NCI-H446 (cell line): ENCODE measurements at regions not wholly inside any gene's neighbourhood (a gene's known extent, or its start where the extent isn't known, plus 50 kb on each side); places are given as distances from the start of the nearest gene placed in this dataset.
A peak's percentile ranks its signal among the peaks of the same experiment; 100 is the strongest.
"Not testable (repeated sequence)": the region's sequence is repeated elsewhere in the genome, so short reads cannot be mapped to it uniquely, and the experiment has no call there.

Experiments
- DNase-seq, 2 experiments: peaks; one replicate each; lab custom pipeline; 2025; lab: John Stamatoyannopoulos, UW

DNA sequence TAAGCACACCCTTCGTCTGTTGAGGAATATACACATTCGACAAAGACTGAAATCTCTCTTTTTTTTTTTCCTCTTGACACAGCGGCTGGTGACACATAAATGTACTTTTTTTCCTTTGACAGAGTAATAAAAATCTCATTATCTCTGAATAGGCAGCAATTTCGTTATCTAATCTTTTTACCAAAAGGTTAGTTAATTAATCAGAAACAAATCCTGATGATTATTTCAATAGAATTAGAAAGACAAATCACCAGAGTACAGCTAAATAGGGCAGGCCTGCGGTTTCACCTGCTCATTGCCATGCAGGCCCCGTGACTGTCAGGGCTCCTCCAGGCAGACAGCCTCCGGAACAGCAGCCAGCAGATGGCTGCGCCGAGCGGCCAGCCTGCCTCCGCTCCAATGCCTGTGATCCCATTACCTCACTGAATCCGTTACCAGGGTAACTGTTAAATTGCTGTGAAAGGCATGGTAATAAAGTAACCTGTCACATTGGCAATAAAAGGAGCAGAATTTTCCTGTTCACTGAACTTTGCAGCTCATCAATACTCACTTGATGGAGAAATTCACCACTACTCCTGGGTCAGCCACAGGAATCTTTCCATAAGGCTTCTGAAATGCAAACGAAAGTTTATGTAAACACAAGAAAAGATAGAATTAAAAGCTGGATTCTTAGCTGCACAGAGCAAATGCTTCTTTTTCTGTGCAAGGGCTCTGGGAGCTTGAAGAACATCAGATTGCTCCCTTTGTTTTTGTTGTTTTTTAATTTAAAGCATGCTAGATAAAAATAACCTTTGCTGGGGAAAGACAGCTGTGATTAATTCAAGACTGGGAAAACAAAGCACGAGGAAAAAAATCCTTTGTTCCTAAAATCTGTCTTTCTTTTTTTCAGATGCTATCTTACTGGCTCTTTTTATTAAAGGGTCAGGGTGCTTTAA is 666.4 kb upstream of the ZNF608 start:
- DNase-seq = peak; percentile 84 to 94

DNA sequence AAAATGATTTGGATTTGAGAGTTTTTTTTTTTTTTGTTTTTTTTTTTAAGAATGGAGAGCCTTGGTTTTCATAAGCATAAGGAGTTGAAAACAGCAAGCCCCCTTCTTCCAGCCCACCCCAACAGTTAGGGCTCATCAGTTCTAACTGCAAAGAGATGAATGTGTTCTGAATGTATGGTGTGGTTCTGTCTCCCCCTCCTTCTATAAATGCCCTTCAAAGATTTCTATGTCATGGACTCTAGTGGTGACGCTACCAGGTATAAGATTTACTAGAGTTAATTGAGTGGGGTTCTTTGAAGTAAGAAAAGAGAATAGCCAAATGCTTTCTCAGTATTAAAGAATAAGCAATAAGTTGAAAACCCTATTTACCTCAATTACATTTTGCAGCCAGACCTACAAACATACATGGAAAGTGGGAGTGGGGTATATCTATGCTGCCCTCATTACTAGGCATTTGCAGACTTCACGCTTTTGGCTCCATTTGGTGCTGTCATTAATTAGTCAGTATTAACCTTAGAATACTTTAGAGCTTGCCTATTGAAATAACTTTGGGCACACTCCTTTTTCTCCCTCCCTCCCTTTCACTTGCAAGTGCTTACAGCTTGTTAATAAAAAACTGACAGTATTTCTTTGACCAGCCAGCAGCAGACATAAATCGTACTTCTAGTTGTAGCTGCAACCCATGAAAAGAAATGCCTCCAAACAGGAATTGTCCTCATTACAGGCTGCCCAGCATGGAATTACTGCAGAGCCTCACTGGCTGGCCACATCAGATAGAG is 667.2 kb upstream of the ZNF608 start:
- DNase-seq = no peak

DNA sequence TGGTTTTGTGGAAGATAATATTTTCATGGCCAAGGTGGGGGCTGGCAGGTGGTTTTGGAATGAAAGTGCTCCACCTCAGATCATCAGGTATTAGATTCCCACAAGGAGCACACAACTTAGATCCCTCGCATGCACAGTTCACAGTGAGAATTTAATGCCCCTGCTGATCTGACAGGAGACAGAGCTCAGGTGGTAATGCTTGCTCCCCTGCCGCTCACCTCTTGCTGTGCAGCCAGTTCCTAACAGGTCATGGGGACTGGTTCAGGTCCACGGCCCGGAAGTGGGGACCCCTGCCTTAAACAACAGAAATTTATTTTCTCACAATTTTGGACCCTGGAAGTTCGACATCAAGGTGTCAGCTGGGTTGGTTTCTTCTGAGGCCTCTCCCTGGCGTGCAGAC is 668.7 kb upstream of the ZNF608 start:
- no peak for DNase-seq

DNA sequence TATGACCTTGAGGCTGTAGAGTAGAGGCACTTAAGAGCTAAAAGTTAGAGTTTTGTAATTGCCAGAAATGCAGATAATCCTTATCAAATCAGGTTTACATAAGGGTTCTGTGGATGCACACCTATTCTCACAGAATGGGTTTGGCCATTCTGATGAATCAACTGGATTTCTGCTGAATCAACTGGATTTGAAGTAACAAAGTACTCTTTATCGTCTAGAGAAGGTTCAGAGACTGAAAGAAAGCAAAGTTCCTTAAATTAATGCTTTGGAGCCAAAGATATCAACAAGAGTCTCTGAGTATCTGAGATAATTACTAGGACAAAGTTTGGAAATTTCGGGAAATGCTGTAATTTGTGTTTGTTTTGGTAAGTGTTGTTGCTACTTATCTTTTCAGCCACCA is 669.6 kb upstream of the ZNF608 start:
- DNase-seq = no peak

DNA sequence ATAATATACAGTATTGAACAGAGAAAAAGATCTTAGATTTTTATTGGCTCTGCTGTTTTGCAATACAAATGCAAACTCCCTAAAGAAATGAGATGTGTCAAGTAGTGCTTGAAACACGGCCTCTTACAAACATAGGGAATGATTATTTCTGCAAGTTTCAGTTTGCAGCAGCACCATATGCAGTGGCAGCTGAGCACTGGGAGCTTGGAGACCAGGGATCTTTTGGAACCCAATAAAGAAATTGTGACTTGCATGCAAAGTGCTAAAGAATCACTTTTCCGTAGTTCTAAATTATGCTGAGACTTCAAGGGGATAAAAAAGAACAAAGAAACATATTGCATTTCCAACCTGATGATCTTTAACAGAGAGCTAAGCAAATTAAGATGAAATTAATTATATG is 674.6 kb upstream of the ZNF608 start:
- DNase-seq = no peak

DNA sequence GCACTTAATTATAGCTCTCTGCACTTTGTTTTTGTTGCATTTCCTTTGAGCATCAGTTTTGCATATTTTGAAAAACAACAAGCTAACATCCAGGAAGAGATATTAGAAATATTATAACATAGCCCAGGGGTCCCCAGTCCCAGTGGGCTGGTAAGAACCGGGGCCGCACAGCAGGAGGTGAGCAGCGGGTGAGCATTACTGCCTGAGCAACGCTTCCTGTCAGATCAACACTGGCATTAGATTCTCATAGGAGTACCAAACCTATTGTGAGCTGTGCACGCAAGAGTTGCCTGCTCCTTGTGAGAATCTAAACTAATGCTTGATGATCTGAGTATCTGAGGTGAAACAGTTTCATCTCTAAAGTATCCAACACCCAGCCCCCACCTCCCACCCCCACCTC is 675.9 kb upstream of the ZNF608 start:
- no peak for DNase-seq

DNA sequence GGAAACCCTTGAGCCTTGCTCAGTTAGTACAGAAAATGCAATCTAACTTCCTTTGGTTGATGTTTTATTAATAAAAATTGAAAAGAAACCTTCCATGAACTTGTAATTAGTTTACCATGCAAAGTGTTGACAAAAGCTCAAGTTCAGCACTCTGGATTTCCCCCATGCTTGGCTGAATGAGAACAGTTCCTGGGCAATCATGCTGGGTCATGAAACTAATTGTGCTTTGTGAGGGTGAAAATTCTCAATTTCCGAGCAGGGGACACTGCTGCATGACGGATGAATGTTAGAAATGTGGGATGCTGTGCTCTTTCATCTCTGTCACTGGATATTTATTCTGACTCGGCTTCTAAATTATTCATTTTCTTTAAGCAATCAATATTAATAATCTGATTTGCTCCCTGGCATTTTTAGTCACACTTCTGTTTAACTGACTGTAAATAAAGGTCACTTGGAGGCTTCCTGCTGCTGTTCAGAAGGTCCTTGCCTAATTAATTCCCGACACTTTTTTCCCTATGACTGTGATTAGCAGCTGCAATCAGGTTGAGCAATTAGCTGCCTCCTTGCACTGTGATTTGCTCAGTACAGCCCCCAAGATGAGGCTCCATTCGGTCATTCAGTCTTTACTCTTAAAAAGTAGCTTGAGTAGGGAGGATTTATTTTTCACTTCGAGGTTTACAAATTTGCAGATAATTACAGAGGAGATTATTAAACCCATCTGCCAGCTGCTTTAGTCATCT is 678.1 kb upstream of the ZNF608 start:
- no peak for DNase-seq

DNA sequence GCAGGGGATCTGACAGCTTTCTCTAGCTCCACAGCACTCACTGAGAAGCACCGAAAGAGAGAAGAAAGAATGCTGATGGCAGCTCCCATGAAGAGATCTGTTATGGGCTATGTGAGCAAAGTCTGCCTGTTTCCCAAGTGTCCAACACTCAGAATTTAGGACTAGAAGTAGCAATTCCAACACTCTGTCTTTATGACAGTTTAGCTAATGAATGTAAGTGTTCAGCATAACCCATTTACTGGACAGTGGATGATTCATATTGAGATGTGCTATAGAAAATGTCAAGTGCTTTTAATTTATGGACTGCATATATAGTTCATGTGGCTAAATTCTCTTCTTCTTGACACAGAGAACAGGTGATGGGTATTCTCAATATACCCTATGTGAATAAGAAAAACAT is 683.1 kb upstream of the ZNF608 start:
- DNase-seq = no peak

DNA sequence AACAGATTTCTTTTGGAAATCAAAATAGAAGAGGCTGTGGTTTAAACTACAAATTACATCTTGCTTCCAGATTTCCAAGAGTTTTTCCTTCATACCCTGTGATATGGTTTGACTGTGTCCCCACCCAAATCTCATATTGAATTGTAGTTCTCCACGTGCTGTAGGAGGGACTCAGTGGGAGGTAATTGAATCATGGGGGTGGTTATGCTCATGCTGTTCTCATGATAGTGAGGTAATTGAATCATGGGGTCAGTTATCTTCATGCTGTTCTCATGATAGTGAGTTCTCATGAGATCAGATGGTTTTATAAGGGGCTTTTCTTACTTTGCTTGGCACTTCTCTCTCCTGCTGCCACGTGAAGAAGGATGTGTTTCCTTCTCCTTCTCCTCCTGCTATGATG is 687.0 kb upstream of the ZNF608 start:
- DNase-seq = no peak

DNA sequence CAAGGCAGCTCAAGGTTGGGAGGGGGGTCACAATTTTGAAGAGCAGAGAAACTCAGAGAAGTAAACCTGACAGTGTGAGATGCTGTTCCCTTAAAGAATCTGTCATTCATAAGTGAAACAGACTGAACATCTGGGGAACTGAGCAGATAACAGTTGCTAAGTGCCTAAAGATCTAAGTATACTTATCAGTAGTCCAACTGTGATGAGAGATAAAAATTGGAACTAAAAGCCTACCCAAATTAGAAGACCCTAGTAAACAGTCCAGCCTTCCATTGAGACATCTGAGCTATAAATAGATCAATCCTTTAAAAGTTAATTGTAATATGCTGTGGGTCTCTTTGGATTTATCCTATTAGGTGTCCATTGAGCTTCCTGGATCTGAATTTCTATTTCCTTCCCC is 692.8 kb upstream of the ZNF608 start:
- DNase-seq = no peak

DNA sequence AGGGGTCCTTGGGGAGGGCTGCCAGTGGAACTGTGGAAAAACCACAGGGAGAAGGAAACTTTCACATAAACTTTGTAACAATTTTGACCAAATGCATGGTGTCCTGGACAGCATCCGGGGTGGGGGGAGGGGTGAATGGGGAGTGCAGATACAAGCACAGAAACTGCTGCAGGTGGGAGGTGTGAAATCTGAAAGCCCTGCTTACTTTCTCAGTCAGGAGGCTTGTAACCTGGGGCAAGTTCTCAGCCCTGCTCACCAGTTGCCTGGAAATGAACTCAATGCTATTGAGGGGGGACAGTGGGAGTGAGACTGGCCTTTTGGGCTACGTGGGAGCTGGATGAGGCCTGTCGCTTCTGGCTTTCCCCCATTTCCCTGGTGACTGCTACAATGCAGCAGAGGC is 694.5 kb upstream of the ZNF608 start:
- DNase-seq = no peak

DNA sequence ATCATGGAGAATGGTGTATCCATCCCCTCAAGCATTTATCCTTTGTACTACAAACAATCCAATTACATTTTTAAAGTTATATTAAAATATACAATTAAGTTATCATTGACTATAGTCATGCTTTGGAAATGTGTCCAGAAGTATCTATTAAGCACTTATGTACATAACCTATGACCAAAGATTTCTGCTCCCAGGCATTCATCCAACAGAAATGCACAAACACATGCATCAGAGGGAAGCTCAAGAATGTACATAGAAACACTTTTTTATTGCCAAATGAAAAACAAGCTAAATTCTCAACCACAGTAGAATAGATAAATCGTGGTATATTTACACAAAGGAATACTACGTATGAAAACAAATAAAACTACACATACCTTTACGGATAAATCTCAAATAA is 700.5 kb upstream of the ZNF608 start:
- no peak for DNase-seq

DNA sequence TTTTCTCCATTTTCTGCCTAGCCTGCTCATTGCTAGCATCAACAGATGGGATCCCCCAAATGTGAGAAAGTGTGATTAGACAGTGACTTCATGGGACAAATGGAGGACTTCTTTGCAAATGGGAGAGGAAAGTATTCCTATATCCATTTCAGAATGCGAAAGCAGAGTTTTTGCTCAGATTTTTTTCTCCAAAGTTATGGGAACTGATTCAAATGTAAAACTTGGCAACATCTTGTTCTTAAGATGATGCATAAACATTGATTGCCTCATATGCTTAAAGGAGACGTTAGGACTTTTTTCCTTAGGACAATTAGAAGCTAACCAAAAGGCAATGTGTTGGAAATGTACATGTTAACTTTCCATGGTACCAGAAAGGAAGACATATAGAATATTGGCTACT is 704.3 kb upstream of the ZNF608 start:
- DNase-seq = no peak

DNA sequence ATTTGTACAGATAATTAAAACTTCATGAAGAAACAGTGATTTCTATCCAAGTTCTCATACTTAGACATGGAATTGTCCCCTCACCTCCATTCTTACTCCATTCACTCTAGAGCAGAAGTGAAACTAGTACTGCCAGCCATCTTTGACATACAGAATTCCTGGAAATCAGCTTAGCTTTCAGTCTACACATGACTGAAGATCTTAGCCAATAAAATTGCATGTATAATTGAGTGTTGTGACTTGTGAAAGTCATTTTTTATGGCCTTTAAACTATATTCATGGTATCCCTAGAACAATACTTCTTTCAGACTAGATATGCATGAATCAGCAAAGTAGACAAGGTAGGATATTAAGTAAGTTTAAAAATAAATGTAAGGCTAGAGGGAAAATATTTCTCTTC is 705.2 kb upstream of the ZNF608 start:
- DNase-seq = no peak

DNA sequence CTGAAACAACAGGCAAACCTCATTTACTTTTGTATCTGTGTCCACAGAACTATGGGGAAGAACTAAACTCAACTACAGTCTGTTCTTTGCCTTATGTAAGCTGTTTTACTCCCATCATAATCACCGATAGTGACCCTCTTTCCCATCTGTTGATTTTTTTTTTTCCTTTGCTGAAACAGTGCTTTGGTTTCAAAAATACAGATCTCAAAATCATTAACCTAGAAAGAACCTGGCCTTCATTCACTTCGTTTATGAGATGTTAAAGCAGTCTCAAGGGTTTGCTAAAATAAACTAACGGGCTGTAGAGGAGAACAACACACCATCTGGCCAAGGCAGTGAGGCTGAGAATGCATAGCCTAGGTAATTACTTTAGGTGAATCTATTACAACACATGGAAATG is 706.6 kb upstream of the ZNF608 start:
- peak in 1 of 2 experiments; percentile 12 for DNase-seq

DNA sequence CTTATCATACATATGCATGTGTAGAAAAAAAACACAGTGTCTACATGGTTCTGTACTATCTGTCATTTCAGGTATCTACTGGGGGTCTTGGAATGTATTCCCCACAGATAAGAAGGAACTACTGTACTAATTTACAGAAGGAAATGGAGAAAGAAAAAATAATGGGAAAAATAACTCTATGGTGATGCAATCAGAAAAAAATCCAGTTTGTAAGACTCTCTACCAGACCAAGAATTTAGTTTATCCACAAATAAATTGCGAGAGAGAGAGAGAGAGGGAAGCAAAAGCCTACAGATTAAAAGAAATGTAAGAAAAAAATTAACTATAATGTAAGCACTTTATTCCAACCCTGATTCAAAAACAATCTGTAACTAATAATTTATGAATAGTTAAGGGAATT is 708.6 kb upstream of the ZNF608 start:
- DNase-seq = no peak

DNA sequence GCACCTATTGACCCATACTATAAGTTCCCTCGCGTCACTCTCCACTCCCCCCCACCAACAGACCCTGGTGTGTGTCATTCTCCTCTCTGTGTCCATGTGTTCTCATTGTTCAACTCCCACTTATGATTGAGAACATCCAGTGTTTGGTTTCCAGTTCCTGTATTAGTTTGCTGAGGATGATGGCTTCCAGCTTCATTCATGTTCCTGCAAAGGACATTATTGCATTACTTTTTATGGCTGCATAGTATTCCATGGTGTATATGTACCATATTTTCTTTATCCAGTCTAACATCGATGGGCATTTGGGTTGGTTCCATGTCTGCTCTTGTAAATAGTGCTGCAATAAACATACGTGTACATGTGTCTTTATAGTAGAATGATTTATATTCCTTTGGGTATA is 709.6 kb upstream of the ZNF608 start:
- DNase-seq = not testable (repeated sequence)

DNA sequence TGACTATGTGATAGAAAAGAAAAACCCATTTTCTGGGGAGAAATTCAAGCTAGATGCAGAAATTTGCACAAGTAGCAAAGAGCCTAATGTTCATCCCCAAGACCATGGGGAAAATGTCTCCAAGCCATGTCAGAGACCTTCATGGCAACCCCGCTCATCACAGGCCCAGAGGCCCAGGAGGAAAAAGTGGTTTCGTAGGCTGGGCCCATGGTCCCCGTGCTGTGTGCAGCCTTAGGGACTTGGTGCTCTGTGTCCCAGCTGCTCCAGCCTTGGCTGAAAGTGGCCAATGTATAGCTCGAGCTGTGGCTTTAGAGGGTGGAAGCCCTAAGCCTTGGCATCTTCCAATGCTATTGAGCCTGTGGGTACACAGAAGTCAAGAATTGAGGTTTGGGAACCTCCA is 711.2 kb upstream of the ZNF608 start:
- DNase-seq = no peak

DNA sequence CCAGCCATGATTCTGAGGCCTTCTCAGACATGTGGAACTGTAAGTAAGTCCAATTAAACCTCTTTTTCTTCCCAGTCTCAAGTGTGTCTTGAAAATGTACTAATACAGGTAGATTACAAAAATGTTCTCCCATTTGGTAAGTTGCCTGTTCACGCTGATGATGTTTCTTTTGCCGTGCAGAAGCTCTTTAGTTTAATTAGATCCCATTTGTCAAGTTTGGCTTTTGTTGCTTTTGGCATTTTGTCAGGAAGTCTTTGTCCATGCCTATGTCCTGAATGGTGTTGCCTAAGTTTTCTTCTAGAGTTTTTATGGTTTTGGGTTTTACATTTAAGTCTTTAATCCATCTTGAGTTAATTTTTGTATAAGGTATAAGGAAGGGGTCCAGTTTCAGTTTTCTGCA is 712.5 kb upstream of the ZNF608 start:
- DNase-seq = not testable (repeated sequence)

DNA sequence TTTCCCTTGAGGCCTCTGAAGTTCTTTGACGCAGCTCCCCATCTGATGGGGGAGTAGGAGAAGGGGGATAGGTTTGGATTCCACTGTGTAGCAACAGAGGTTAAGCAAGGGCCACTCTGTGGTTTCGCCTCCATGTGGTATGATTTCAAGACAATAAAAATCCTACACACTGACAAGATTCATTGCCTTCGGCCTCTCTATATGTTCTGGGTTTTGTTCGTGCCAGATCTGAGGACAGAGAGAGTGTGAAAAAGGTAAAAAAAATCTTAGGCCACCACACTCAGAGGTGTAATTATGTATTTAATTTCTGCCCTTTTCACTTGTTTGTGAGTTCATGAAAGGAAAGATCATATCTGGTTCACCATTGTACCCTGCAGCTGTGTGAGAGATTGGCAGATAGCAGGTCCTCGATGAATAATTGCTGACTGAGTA is 715.2 kb upstream of the ZNF608 start:
- no peak for DNase-seq

DNA sequence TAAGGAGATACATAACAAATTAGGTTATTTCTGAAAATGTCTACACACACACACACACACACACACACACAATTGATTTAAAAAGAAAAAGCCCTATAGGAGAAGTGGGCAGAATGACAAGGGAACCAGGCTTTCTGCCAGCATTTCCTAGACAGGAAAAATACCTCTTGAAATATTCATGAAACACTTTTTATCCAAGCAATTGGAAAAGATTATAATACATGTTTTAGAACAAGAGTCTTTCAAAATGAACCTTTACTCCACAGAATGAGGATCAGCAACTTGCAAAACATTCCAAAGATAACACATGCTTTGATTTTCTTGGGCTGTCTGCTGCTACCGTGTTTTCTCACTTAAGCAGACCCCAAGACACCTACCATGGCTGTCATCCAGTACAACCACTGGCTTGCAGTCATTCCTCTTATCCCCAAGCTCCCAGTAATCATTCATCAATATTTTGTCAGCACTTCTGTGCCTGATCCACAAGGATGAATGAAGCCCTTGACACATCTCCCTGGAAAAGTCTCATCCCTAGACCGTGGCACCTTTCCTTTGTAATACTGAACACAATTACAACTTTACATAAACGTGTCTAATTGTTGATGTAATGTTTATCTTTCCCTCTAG is 717.1 kb upstream of the ZNF608 start:
- peak; percentile 30 to 60 for DNase-seq

DNA sequence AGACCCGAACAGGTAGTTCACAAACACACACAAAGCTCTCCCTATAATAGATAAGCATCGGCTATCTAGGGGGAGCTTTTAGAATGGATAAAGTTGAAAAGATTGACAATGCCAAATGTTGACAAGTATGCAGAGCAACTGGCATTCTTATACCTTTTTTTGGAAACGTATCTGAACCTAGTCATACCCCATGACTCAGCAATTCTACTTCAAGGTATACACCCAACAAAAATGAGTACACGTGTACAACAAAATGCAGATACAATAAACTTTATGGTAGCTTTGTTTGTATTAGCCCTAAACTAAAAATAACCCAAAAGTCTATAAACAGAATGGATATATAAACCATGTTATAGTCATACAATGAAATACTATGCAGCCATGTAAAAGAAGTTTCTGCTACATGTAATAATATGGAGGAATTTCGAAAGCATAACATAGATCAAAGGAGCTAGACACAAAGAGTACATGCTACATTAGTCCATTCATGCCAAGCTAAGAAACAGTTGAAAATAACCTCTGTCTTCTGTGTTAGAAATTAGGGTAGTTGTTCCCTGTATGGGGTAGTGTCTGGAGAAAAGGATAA is 718.5 kb upstream of the ZNF608 start:
- DNase-seq = no peak
